H1 (cell line): ENCODE measurements at regions not wholly inside any gene's neighbourhood (a gene's known extent, or its start where the extent isn't known, plus 50 kb on each side); places are given as distances from the start of the nearest gene placed in this dataset.

Source experiments
- CTCF ChIA-PET: fragments of 300-600 bp; sonication (Branson Sonifier 250); formaldehyde crosslinking; loops from one replicate; lab custom pipeline; 2021; ENCODE audit not compliant: partially characterized antibody; lab: Charles Lee
- POLR2A ChIA-PET: fragments of 300-600 bp; sonication (Branson Sonifier 250); formaldehyde crosslinking; loops from one replicate; lab custom pipeline; 2021; ENCODE audit warnings: inconsistent platforms; ENCODE audit not compliant: partially characterized antibody; lab: Charles Lee
- DNase-seq, 2 experiments: peaks; one replicate each; pipeline versions ENCODE4 v3.0.0 to v3.0.0-alpha.2; 2010 to 2022; ENCODE audit warnings: low spot score in 2 of 2, low read depth in 1 of 2, mixed read lengths in 1 of 2
- FAIRE-seq: peaks from 2 replicates; lab custom pipeline; 2011; peaks lifted over from hg19 to GRCh38; lab: Jason Lieb, UNC
- H2AFZ ChIP-seq: 2 replicates; pipeline ENCODE4 v1.8.1; 2012; ENCODE audit warnings: low read length, inconsistent platforms
- H2AK5ac ChIP-seq: 2 replicates; pipeline ENCODE4 v1.6.1; 2013; ENCODE audit warnings: low read depth, low read length
- H2BK120ac ChIP-seq: replicated peaks from 2 replicates; pipeline ENCODE3; 2013; ENCODE audit warnings: low read depth, low read length, inconsistent platforms
- H2BK12ac ChIP-seq: 2 replicates; pipeline ENCODE4 v1.6.1; 2013; ENCODE audit warnings: low read depth, low read length
- H2BK15ac ChIP-seq: 2 replicates; pipeline ENCODE4 v1.6.1; 2013; ENCODE audit warnings: low read length
- H2BK20ac ChIP-seq: 2 replicates; pipeline ENCODE4 v1.6.1; 2013; ENCODE audit warnings: low read length
- H2BK5ac ChIP-seq: 2 replicates; pipeline ENCODE4 v1.6.1; 2013; ENCODE audit warnings: low read depth, low read length
- H3K14ac ChIP-seq: 2 replicates; pipeline ENCODE4 v1.6.1; 2013; ENCODE audit warnings: inconsistent platforms; ENCODE audit not compliant: insufficient read length
- H3K18ac ChIP-seq: 2 replicates; pipeline ENCODE4 v1.6.1; 2013; ENCODE audit warnings: low read length; ENCODE audit errors: extremely low read depth
- H3K23ac ChIP-seq: 2 replicates; pipeline ENCODE4 v1.6.1; 2013; ENCODE audit warnings: inconsistent platforms; ENCODE audit not compliant: insufficient read length
- H3K23me2 ChIP-seq: 2 replicates; pipeline ENCODE4 v1.6.1; 2013; ENCODE audit warnings: low read depth, low read length
- H3K27ac ChIP-seq: 2 replicates; pipeline ENCODE4 v1.6.1; 2011; ENCODE audit warnings: low read depth, low read length, inconsistent platforms
- H3K27me3 ChIP-seq, 4 experiments: replicated peaks in 1 of 4; 1 replicate in 1 of 4; 2 replicates in 3 of 4; pipeline versions ENCODE4 v1.6.1 to v1.8.1; 2011 to 2013; ENCODE audit warnings: low read length in 3 of 4, mild to moderate bottlenecking in 3 of 4, inconsistent platforms in 2 of 4, mixed read lengths in 2 of 4, moderate library complexity in 1 of 4; ENCODE audit not compliant: control insufficient read depth in 3 of 4, insufficient read depth in 3 of 4; ENCODE audit errors: extremely low read depth in 1 of 4
- H3K36me3 ChIP-seq, 4 experiments: 2 replicates each; pipeline versions ENCODE4 v1.6.1 to v1.8.1; 2011 to 2013; ENCODE audit warnings: mild to moderate bottlenecking in 4 of 4, low read length in 3 of 4, moderate library complexity in 2 of 4, control low read depth in 1 of 4, inconsistent platforms in 1 of 4; ENCODE audit not compliant: insufficient read depth in 4 of 4, control insufficient read depth in 2 of 4
- H3K4ac ChIP-seq: replicated peaks from 2 replicates; pipeline ENCODE3; 2013; ENCODE audit warnings: low read length, low read depth, mixed read lengths, inconsistent platforms; ENCODE audit not compliant: insufficient read length
- H3K4me1 ChIP-seq, 4 experiments: replicated peaks in 1 of 4; 1 replicate in 1 of 4; 2 replicates in 3 of 4; pipeline versions ENCODE4 v1.6.1 to v1.8.1; 2011 to 2013; ENCODE audit warnings: low read length in 3 of 4, inconsistent platforms in 2 of 4, mixed read lengths in 1 of 4; ENCODE audit not compliant: insufficient read depth in 4 of 4, control insufficient read depth in 3 of 4
- H3K4me2 ChIP-seq, 2 experiments: 2 replicates each; pipeline versions ENCODE4 v1.6.1 to v1.8.1; 2011 to 2013; ENCODE audit warnings: low read depth in 2 of 2, low read length in 2 of 2, control low read depth in 1 of 2, inconsistent platforms in 1 of 2, mild to moderate bottlenecking in 1 of 2; ENCODE audit not compliant: insufficient read depth in 1 of 2
- H3K4me3 ChIP-seq, 4 experiments: fragments of 200-600, 300-600 bp in 1 of 4; sonication (generic), shearing (Covaris generic), sonication (Bioruptor Twin) in 1 of 4; 2 replicates each; pipeline versions ENCODE4 v1.5.1 to v1.8.1; 2011 to 2016; ENCODE audit warnings: low read length in 4 of 4, low read depth in 3 of 4, control low read depth in 2 of 4, inconsistent platforms in 2 of 4, mild to moderate bottlenecking in 2 of 4, mixed read lengths in 1 of 4, moderate library complexity in 1 of 4; ENCODE audit not compliant: insufficient read depth in 2 of 4; ENCODE audit errors: extremely low read depth in 1 of 4
- H3K56ac ChIP-seq: replicated peaks from 2 replicates; pipeline ENCODE3; 2013; ENCODE audit warnings: low read depth, mild to moderate bottlenecking, mixed read lengths, low read length, inconsistent platforms; ENCODE audit not compliant: insufficient read length
- H3K79me1 ChIP-seq: 2 replicates; pipeline ENCODE4 v1.6.1; 2013; ENCODE audit warnings: low read depth, low read length, control low read depth
- H3K79me2 ChIP-seq, 2 experiments: 2 replicates each; pipeline versions ENCODE4 v1.6.1 to v1.8.1; 2012 to 2013; ENCODE audit warnings: low read length in 2 of 2, mild to moderate bottlenecking in 2 of 2, inconsistent platforms in 1 of 2; ENCODE audit not compliant: insufficient read depth in 2 of 2, control insufficient read depth in 1 of 2
- H3K9ac ChIP-seq, 4 experiments: replicated peaks in 1 of 4; 1 replicate in 1 of 4; 2 replicates in 3 of 4; pipeline versions ENCODE4 v1.6.1 to v1.8.1; 2011 to 2013; ENCODE audit warnings: low read depth in 3 of 4, low read length in 3 of 4, control low read depth in 2 of 4, mild to moderate bottlenecking in 2 of 4, moderate library complexity in 2 of 4, inconsistent platforms in 1 of 4; ENCODE audit errors: extremely low read depth in 1 of 4
- H3K9me3 ChIP-seq, 2 experiments: 2 replicates each; pipeline versions ENCODE4 v1.6.1 to v1.8.1; 2012 to 2013; ENCODE audit warnings: mild to moderate bottlenecking in 2 of 2, moderate library complexity in 2 of 2, control low read depth in 1 of 2, inconsistent platforms in 1 of 2, low read depth in 1 of 2, low read length in 1 of 2, mixed read lengths in 1 of 2; ENCODE audit not compliant: insufficient read depth in 2 of 2
- H4K20me1 ChIP-seq, 2 experiments: replicated peaks in 1 of 2; 2 replicates each; pipeline versions ENCODE3 to v1.8.1; 2011 to 2013; ENCODE audit warnings: inconsistent platforms in 2 of 2, low read length in 2 of 2, mild to moderate bottlenecking in 1 of 2; ENCODE audit not compliant: insufficient read depth in 2 of 2, control insufficient read depth in 1 of 2
- H4K5ac ChIP-seq: 2 replicates; pipeline ENCODE4 v1.6.1; 2013; ENCODE audit warnings: low read length, low read depth, mixed read lengths, inconsistent platforms; ENCODE audit not compliant: insufficient read length
- H4K8ac ChIP-seq: 2 replicates; pipeline ENCODE4 v1.8.0; 2013; ENCODE audit warnings: mild to moderate bottlenecking, moderate library complexity, low read length, inconsistent platforms; ENCODE audit not compliant: insufficient read depth; ENCODE audit errors: extremely low read depth
- H4K91ac ChIP-seq: replicated peaks from 2 replicates; pipeline ENCODE3; 2013; ENCODE audit warnings: low read length, mixed read lengths, inconsistent platforms; ENCODE audit not compliant: insufficient read length
- BCL11A ChIP-seq, 2 experiments: IDR thresholded peaks; one replicate each; pipeline ENCODE4 v1.6.1; 2011; ENCODE audit warnings: low read depth in 2 of 2, low read length in 2 of 2, mild to moderate bottlenecking in 2 of 2
- CBX8 ChIP-seq: fragments of 300-800, 300-1000 bp; sonication (generic); IDR thresholded peaks from 2 replicates; pipeline ENCODE4 v1.7.1; 2016; ENCODE audit warnings: low read depth, low read length, borderline replicate concordance
- EZH2 ChIP-seq: fragments of 200-600 bp; sonication (generic); IDR thresholded peaks from 2 replicates; pipeline ENCODE4 v1.7.1; 2012; ENCODE audit warnings: low read depth, mild to moderate bottlenecking, moderate library complexity, low read length, inconsistent platforms; ENCODE audit not compliant: severe bottlenecking
- MAX ChIP-seq: IDR thresholded peaks from 2 replicates; pipeline ENCODE4 v1.6.1; 2012; ENCODE audit warnings: inconsistent platforms
- RNF2 ChIP-seq: fragments of 200-900, 300-1000 bp; sonication (generic); IDR thresholded peaks from 2 replicates; pipeline ENCODE4 v1.7.1; 2016; ENCODE audit warnings: borderline replicate concordance, low read depth, mild to moderate bottlenecking, antibody characterized with exemption, low read length; ENCODE audit not compliant: poor library complexity, severe bottlenecking; ENCODE audit errors: missing control alignments
- SP1 ChIP-seq: IDR thresholded peaks from 2 replicates; pipeline ENCODE4 v1.6.1; 2011; ENCODE audit warnings: low read depth, low read length
- SP4 ChIP-seq: IDR thresholded peaks from 2 replicates; pipeline ENCODE4 v1.6.1; 2012; ENCODE audit warnings: low read length, inconsistent platforms
- WGBS, 2 experiments: shearing (Covaris generic) in 1 of 2; methylation state at CpG; one replicate each; pipeline versions ENCODE4 v1.1.6 to v1.1.7; 2013 to 2015; ENCODE audit warnings: low lambda C conversion rate in 2 of 2, mixed read lengths in 2 of 2, inconsistent platforms in 1 of 2, low coverage in 1 of 2, missing lambda C conversion rate in 1 of 2; ENCODE audit not compliant: insufficient replicate concordance in 2 of 2, insufficient coverage in 1 of 2, insufficient read length in 1 of 2; ENCODE audit errors: extremely low coverage in 1 of 2, missing lambda C conversion rate in 1 of 2; 5-methylcytosine and 5-hydroxymethylcytosine counted together

GRCh38 chr20:24402188-24402587, 67.2 kb upstream of the SYNDIG1 start:
- Histone ChIP-seq H3K23ac (no peak overlapping the region), H3K4me1 (no peaks in the 10 kb centered on the region), H2BK12ac (no peak overlapping the region), H3K9me3 (no peaks in the 10 kb centered on the region), H3K56ac (no peak overlapping the region), H3K4me3 (no peak overlapping the region), H2BK5ac (no peak overlapping the region), H3K27ac (no peak overlapping the region), H2AK5ac (no peak overlapping the region), H3K79me2 (no peaks in the 10 kb centered on the region), H2BK15ac (no peak overlapping the region), H2BK20ac (no peak overlapping the region), H4K5ac (no peak overlapping the region), H4K20me1 (no peaks in the 10 kb centered on the region), H3K14ac (no peak overlapping the region), H2AFZ (no peak overlapping the region), H4K91ac (no peak overlapping the region), H3K18ac (no peak overlapping the region), H3K27me3 (no peaks in the 10 kb centered on the region), H3K23me2 (no peaks in the 10 kb centered on the region), H3K79me1 (no peaks in the 10 kb centered on the region), H3K36me3 (no peaks in the 10 kb centered on the region), H3K4ac (no peak overlapping the region), H3K4me2 (no peak overlapping the region), H2BK120ac (no peak overlapping the region), H4K8ac (no peak overlapping the region), H3K9ac (no peak overlapping the region)
- 88% methylated on average over 2 of the region's 2 CpGs; no CpG with 5 or more reads in 1 of the 2 experiments for WGBS, 2 experiments
- POLR2A ChIA-PET, result no interaction called here
- CTCF ChIA-PET, result interaction anchor here (0.8 kb wide), 1 partner anchor 778 kb away, joined by 3 read pairs; no protein-coding TSS in a partner anchor
- no peak for FAIRE-seq
- DNase-seq, result no peak
- TF ChIP-seq EZH2 (no peak), MAX (no peak), CBX8 (no peak), RNF2 (no peak), SP4 (no peak), BCL11A (IDR thresholded peaks at IDR 0.05; ENCODE audit: low read depth in 2 of 2, low read length in 2 of 2) (no peak), SP1 (no peak)
- TF ChIP-seq, all 59 proteins: peak for 0
